ENCODE measurements at regions not wholly inside any gene's neighbourhood (a gene's known extent, or its start where the extent isn't known, plus 50 kb on each side); places are given as distances from the start of the nearest gene placed in this dataset.

DNA sequence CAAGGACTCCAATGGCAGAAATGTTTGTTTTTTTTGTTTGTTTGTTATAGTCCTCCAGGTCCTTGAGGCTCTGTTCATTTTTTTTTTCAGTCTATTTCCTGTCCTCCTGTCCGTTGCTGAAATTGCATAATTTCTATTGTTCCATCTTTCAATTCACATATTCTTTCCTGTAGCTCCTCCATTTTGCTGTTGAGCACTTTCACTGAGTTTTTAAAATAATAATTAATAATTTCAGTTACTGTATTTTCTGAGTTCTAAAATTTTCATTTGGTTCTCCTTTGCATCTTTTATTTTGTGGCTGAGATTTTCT, 202.3 kb upstream of the AGR3 start:
- no peaks in the 10 kb centered on the region for H3K27me3 ChIP-seq
- H3K27ac ChIP-seq = no peak overlapping the region
- H3K9me3 ChIP-seq = no peaks in the 10 kb centered on the region
- H3K36me3 ChIP-seq = no peaks in the 10 kb centered on the region
- TF ChIP-seq POLR2A (IDR thresholded peaks at IDR 0.05) = no peak
- no peak for TF ChIP-seq POLR2AphosphoS5 (IDR thresholded peaks at IDR 0.05)
- TF ChIP-seq, protein P1, sequence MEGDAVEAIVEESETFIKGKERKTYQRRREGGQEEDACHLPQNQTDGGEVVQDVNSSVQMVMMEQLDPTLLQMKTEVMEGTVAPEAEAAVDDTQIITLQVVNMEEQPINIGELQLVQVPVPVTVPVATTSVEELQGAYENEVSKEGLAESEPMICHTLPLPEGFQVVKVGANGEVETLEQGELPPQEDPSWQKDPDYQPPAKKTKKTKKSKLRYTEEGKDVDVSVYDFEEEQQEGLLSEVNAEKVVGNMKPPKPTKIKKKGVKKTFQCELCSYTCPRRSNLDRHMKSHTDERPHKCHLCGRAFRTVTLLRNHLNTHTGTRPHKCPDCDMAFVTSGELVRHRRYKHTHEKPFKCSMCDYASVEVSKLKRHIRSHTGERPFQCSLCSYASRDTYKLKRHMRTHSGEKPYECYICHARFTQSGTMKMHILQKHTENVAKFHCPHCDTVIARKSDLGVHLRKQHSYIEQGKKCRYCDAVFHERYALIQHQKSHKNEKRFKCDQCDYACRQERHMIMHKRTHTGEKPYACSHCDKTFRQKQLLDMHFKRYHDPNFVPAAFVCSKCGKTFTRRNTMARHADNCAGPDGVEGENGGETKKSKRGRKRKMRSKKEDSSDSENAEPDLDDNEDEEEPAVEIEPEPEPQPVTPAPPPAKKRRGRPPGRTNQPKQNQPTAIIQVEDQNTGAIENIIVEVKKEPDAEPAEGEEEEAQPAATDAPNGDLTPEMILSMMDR (IDR thresholded peaks at IDR 0.05) = no peak
- no peaks in the 10 kb centered on the region for H3K4me1 ChIP-seq
- H3K4me3 ChIP-seq = no peak overlapping the region
- DNase-seq (ENCODE audit: low spot score in 2 of 2) = no peak
- intact Hi-C loops (cut with DNase I; ENCODE audit: low total_unique reads) = no loop called here

DNA sequence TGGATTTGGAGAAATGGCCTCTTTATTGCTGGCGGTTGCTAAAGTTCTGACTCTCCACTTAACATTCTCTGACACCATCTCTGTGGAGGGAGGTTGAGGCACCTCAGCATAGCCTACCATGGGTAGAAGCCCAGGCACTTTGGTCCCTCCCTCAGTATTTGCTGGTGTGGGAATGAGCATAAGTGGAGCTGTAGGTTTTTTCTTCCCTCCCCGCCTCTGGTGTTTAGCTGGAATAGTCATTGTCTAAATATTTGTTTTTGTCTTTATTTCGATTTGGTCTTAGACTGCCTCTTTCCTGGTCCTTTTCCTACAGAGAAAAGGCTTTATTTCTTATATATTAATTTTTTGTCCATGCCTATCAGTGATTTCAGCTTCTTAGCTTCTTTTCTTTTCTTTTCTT, 203.4 kb upstream of the AGR3 start:
- no peaks in the 10 kb centered on the region for H3K27me3 ChIP-seq
- H3K4me3 ChIP-seq = no peak overlapping the region
- no peak overlapping the region for H3K27ac ChIP-seq
- no peaks in the 10 kb centered on the region for H3K36me3 ChIP-seq
- no peaks in the 10 kb centered on the region for H3K9me3 ChIP-seq
- TF ChIP-seq POLR2AphosphoS5 (IDR thresholded peaks at IDR 0.05) = no peak
- TF ChIP-seq, protein P1 (IDR thresholded peaks at IDR 0.05) = no peak
- TF ChIP-seq POLR2A (IDR thresholded peaks at IDR 0.05) = no peak
- no peak for DNase-seq (ENCODE audit: low spot score in 2 of 2)
- no peaks in the 10 kb centered on the region for H3K4me1 ChIP-seq
- intact Hi-C loops (cut with DNase I; ENCODE audit: low total_unique reads) = no loop called here

DNA sequence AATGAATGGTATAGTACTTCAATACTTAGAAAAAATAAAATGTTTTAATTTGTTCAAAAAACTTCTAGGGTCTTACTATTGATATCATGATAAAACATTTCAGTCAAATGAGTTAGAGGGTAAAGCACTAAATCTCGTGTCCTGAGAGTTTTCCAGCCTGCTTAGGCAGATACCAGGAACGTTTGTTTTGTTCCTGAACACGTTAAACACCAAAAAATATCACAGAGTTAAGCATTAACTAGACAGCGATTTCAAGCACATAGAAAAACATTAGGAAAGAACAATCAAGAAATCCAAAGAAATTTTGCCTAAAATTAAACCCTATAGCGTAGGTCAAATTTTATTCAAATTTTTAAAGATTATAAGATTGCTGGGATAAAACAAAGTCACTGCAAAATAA, 204.6 kb upstream of the AGR3 start:
- H3K27me3 ChIP-seq = no peaks in the 10 kb centered on the region
- H3K9me3 ChIP-seq = no peaks in the 10 kb centered on the region
- H3K4me1 ChIP-seq = no peaks in the 10 kb centered on the region
- DNase-seq (ENCODE audit: low spot score in 2 of 2) = no peak
- intact Hi-C loops (cut with DNase I; ENCODE audit: low total_unique reads) = no loop called here
- H3K4me3 ChIP-seq = no peak overlapping the region
- TF ChIP-seq, protein P1 (IDR thresholded peaks at IDR 0.05) = no peak
- TF ChIP-seq POLR2AphosphoS5 (IDR thresholded peaks at IDR 0.05) = no peak
- no peak for TF ChIP-seq POLR2A (IDR thresholded peaks at IDR 0.05)
- H3K27ac ChIP-seq = no peak overlapping the region
- no peaks in the 10 kb centered on the region for H3K36me3 ChIP-seq

DNA sequence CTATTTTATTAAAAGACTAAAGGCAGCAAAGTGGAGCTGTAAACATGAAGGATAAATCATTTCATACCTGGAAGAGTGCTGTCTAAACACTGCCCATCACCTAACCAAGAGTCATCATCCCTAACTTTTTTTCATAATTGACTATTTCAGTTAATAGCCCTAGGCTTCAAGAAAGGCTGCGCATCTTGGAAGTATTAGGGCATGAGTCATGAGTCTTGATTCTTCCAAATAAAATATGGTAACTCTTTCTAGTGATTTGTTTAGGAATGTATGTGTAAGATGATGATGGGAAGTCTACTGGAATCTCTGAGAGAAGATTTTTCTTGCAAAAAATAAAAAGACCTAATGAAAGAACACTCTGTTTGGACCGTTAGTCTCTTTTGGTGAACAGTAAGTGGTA, 207.7 kb upstream of the AHR start:
- H3K27me3 ChIP-seq = no peaks in the 10 kb centered on the region
- TF ChIP-seq, protein P1 (IDR thresholded peaks at IDR 0.05) = no peak
- TF ChIP-seq POLR2A (IDR thresholded peaks at IDR 0.05) (no peak), POLR2AphosphoS5 (IDR thresholded peaks at IDR 0.05) (no peak)
- no peaks in the 10 kb centered on the region for H3K36me3 ChIP-seq
- H3K4me3 ChIP-seq = no peak overlapping the region
- no peaks in the 10 kb centered on the region for H3K9me3 ChIP-seq
- H3K27ac ChIP-seq = no peak overlapping the region
- intact Hi-C loops (cut with DNase I; ENCODE audit: low total_unique reads) = no loop called here
- H3K4me1 ChIP-seq = no peaks in the 10 kb centered on the region
- no peak for DNase-seq (ENCODE audit: low spot score in 2 of 2)

DNA sequence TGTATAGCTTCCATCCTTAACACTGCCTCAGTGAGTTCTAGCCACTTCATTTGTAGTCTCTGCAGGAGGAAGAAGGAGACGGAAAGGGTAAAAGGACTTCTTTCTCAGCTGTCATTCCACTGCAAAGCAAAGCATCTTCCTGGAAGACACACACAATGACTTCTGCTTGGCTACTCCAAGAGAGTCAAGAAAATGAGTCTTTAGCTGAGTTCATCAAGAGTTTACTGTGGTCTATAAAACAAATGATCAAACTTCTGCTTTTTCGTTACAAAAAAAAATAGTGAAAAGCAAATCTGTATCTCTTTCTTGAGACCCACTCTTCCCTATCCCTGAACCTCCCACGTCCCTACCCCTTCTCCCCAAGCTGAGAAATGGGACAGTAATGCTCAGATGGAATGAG, 205.0 kb upstream of the AHR start:
- DNase-seq (ENCODE audit: low spot score in 2 of 2) = no peak
- Histone ChIP-seq H3K4me1 (no peaks in the 10 kb centered on the region), H3K4me3 (no peak overlapping the region), H3K9me3 (no peaks in the 10 kb centered on the region), H3K36me3 (no peaks in the 10 kb centered on the region), H3K27ac (no peak overlapping the region), H3K27me3 (no peaks in the 10 kb centered on the region)
- TF ChIP-seq POLR2A (IDR thresholded peaks at IDR 0.05) (no peak), POLR2AphosphoS5 (IDR thresholded peaks at IDR 0.05) (no peak)
- TF ChIP-seq, protein P1 (IDR thresholded peaks at IDR 0.05) = no peak
- intact Hi-C loops (cut with DNase I; ENCODE audit: low total_unique reads) = no loop called here

All from breast epithelium (tissue), 4 donors.